SK-N-SH (cell line): ENCODE measurements at regions not wholly inside any gene's neighbourhood (a gene's known extent, or its start where the extent isn't known, plus 50 kb on each side); places are given as distances from the start of the nearest gene placed in this dataset.

ENCODE experiments used
- CTCF ChIA-PET: fragments of 300-600, 350-600 bp; formaldehyde crosslinking; extraction: SDS; loops from one replicate; lab custom pipeline; 2021; lab: Yijun Ruan, JAX
- POLR2A ChIA-PET: fragments of 350-600 bp; sonication (Branson Sonifier 250); formaldehyde crosslinking; extraction: SDS; loops from one replicate; lab custom pipeline; 2020; ENCODE audit warnings: antibody characterized with exemption, inconsistent platforms; lab: Yijun Ruan, JAX
- DNase-seq: peaks from one replicate; pipeline ENCODE4 v3.0.0; 2012
- H2AFZ ChIP-seq: fragments of 200-600 bp; sonication (generic); 2 replicates; pipeline ENCODE4 v1.8.1; 2016; ENCODE audit warnings: antibody characterized with exemption, mild to moderate bottlenecking, low read depth
- H3F3A ChIP-seq: fragments of 200-600 bp; sonication (generic); replicated peaks from 2 replicates; pipeline ENCODE3; 2016; ENCODE audit warnings: antibody characterized with exemption, mild to moderate bottlenecking; ENCODE audit not compliant: insufficient read depth
- H3K27ac ChIP-seq, 2 experiments: fragments of 200-500 bp in 1 of 2; fragments of 200-600 bp in 1 of 2; sonication (Bioruptor generic) in 1 of 2; sonication (generic), shearing (Covaris generic) in 1 of 2; 2 replicates each; pipeline versions ENCODE4 v1.5.1 to v1.6.1; 2014 to 2016; ENCODE audit warnings: low read depth in 2 of 2, inconsistent platforms in 1 of 2, low read length in 1 of 2, mild to moderate bottlenecking in 1 of 2, mixed read lengths in 1 of 2
- H3K27me3 ChIP-seq: fragments of 200-600 bp; sonication (generic), shearing (Covaris generic); 2 replicates; pipeline ENCODE4 v1.6.1; 2016; ENCODE audit warnings: mixed run types; ENCODE audit not compliant: insufficient read depth
- H3K36me3 ChIP-seq, 2 experiments: fragments of 200-500 bp in 1 of 2; fragments of 200-600 bp in 1 of 2; sonication (Bioruptor generic) in 1 of 2; sonication (generic) in 1 of 2; replicated peaks in 1 of 2; 2 replicates each; pipeline versions ENCODE3 to v1.5.1; 2014 to 2016; ENCODE audit warnings: low read length in 1 of 2, mild to moderate bottlenecking in 1 of 2; ENCODE audit not compliant: insufficient read depth in 2 of 2, control insufficient read depth in 1 of 2
- H3K4me1 ChIP-seq, 2 experiments: fragments of 200-500 bp in 1 of 2; fragments of 200-600 bp in 1 of 2; sonication (Bioruptor generic) in 1 of 2; sonication (generic), shearing (Covaris generic) in 1 of 2; 2 replicates each; pipeline versions ENCODE4 v1.5.1 to v1.6.1; 2014 to 2016; ENCODE audit warnings: low read depth in 1 of 2, low read length in 1 of 2, mixed run types in 1 of 2; ENCODE audit not compliant: insufficient read depth in 2 of 2, control insufficient read depth in 1 of 2
- H3K4me2 ChIP-seq: fragments of 200-600 bp; sonication (generic), shearing (Covaris generic); 2 replicates; pipeline ENCODE4 v1.6.1; 2017; ENCODE audit warnings: mixed run types
- H3K4me3 ChIP-seq, 2 experiments: fragments of 200-500 bp in 1 of 2; fragments of 200-600 bp in 1 of 2; sonication (Bioruptor generic) in 1 of 2; sonication (generic), shearing (Covaris generic) in 1 of 2; 2 replicates each; pipeline versions ENCODE4 v1.5.1 to v1.8.1; 2014 to 2016; ENCODE audit warnings: low read depth in 2 of 2, inconsistent platforms in 1 of 2, low read length in 1 of 2, mild to moderate bottlenecking in 1 of 2, mixed read lengths in 1 of 2, moderate library complexity in 1 of 2
- H3K79me2 ChIP-seq: fragments of 200-600 bp; sonication (generic); 2 replicates; pipeline ENCODE4 v1.8.1; 2017; ENCODE audit warnings: mild to moderate bottlenecking; ENCODE audit not compliant: insufficient read depth
- H3K9ac ChIP-seq: fragments of 200-600 bp; sonication (generic); 2 replicates; pipeline ENCODE4 v1.6.1; 2017; ENCODE audit warnings: mixed run types
- H3K9me2 ChIP-seq: fragments of 200-600 bp; sonication (generic); 2 replicates; pipeline ENCODE4 v1.6.1; 2017; ENCODE audit warnings: mixed run types
- H3K9me3 ChIP-seq: fragments of 200-600 bp; sonication (generic); 2 replicates; pipeline ENCODE4 v1.6.1; 2017; ENCODE audit warnings: mixed run types, mild to moderate bottlenecking, moderate library complexity
- H4K20me1 ChIP-seq: fragments of 200-600 bp; sonication (generic); 2 replicates; pipeline ENCODE4 v1.6.1; 2017; ENCODE audit warnings: mild to moderate bottlenecking, mixed run types; ENCODE audit not compliant: insufficient read depth
- EZH2phosphoT487 ChIP-seq: fragments of 200-600 bp; sonication (generic); IDR thresholded peaks from 2 replicates; pipeline ENCODE4 v1.6.1; 2017; ENCODE audit warnings: low read depth, mixed run types, mild to moderate bottlenecking, antibody characterized with exemption, moderate library complexity, borderline replicate concordance
- FOSL2 ChIP-seq: IDR thresholded peaks from 2 replicates; pipeline ENCODE4 v1.4.0; 2012; ENCODE audit warnings: low read depth, mild to moderate bottlenecking, moderate library complexity, borderline replicate concordance
- GABPA ChIP-seq: IDR thresholded peaks from 2 replicates; pipeline ENCODE4 v1.4.0; 2012; ENCODE audit warnings: low read depth, mild to moderate bottlenecking
- JUND ChIP-seq: IDR thresholded peaks from 2 replicates; pipeline ENCODE4 v1.4.0; 2012
- RXRA ChIP-seq: IDR thresholded peaks from 2 replicates; pipeline ENCODE4 v1.4.0; 2012; ENCODE audit warnings: low read depth, mild to moderate bottlenecking, borderline replicate concordance
- TCF12 ChIP-seq: IDR thresholded peaks from 2 replicates; pipeline ENCODE4 v1.4.0; 2012
- WGBS: methylation state at CpG from one replicate; pipeline ENCODE4 v1.1.6; 2017; ENCODE audit warnings: low lambda C conversion rate; 5-methylcytosine and 5-hydroxymethylcytosine counted together
- TF ChIP-seq, protein P1 (sequence below): fragments of 150-350 bp; IDR thresholded peaks from 2 replicates; pipeline ENCODE4 v1.6.1; 2016; ENCODE audit warnings: mild to moderate bottlenecking, low read depth, low read length
- TF ChIP-seq, protein P2 (sequence below): IDR thresholded peaks from 2 replicates; pipeline ENCODE4 v1.6.1; 2012; ENCODE audit warnings: mild to moderate bottlenecking, low read depth, low read length, moderate library complexity
- TF ChIP-seq, protein P3 (sequence below): fragments of 150-350 bp; IDR thresholded peaks from 2 replicates; pipeline ENCODE4 v1.6.1; 2017; ENCODE audit warnings: antibody characterized with exemption, low read length, low read depth, borderline replicate concordance
- TF ChIP-seq, protein P4 (sequence below): IDR thresholded peaks from 2 replicates; pipeline ENCODE4 v1.4.0; 2012; ENCODE audit warnings: low read depth

DNA sequence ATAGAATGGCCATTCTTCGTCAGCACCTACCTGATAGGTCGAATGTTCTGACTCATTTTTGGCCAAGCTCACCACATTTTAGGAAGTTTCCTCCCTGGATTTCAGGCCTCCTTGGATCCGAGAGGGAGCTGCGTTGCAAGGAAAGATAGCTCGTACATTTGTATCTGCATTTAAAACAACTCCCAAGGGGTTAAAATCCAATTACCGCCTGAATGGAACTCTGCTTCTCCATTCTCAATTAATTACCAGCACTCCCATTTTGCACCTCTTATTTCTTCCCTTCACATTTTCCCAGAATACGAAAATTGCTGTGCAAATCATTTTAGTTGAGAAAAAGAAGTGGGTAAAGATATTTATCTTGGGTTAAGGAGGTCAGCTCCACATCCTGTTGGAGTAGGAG is 610.7 kb downstream of the NPHP4 start:
- peaks cover 0 to 27% of the 10 kb centered on the region in 2 experiments; a peak in 1 of 4 replicates for H3K4me1 ChIP-seq
- H3K9ac ChIP-seq, result no peak overlapping the region
- H3F3A ChIP-seq, result no peaks in the 10 kb centered on the region
- WGBS, result 19% methylated on average over 7 of the region's 7 CpGs
- H2AFZ ChIP-seq, result no peak overlapping the region
- no peak for DNase-seq
- H3K27ac ChIP-seq, result no peak overlapping the region
- no peaks in the 10 kb centered on the region for H3K36me3 ChIP-seq
- no peaks in the 10 kb centered on the region for H3K9me2 ChIP-seq
- H3K27me3 ChIP-seq, result no peaks in the 10 kb centered on the region
- ChIA-PET CTCF (interaction anchor here (0.6 to 1.7 kb wide), 3 partner anchors 10 to 239 kb away, joined by 3 read pairs; no protein-coding TSS in a partner anchor), POLR2A (no interaction called here)
- no peaks in the 10 kb centered on the region for H4K20me1 ChIP-seq
- H3K4me3 ChIP-seq, result no peak overlapping the region
- H3K9me3 ChIP-seq, result no peaks in the 10 kb centered on the region
- no peaks in the 10 kb centered on the region for H3K79me2 ChIP-seq
- no peak overlapping the region for H3K4me2 ChIP-seq
- TF ChIP-seq, protein P1, sequence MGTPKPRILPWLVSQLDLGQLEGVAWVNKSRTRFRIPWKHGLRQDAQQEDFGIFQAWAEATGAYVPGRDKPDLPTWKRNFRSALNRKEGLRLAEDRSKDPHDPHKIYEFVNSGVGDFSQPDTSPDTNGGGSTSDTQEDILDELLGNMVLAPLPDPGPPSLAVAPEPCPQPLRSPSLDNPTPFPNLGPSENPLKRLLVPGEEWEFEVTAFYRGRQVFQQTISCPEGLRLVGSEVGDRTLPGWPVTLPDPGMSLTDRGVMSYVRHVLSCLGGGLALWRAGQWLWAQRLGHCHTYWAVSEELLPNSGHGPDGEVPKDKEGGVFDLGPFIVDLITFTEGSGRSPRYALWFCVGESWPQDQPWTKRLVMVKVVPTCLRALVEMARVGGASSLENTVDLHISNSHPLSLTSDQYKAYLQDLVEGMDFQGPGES, result no peak
- TF ChIP-seq TCF12, result no peak
- TF ChIP-seq RXRA, result no peak
- no peak for TF ChIP-seq GABPA
- no peak for TF ChIP-seq EZH2phosphoT487
- TF ChIP-seq, protein P2, sequence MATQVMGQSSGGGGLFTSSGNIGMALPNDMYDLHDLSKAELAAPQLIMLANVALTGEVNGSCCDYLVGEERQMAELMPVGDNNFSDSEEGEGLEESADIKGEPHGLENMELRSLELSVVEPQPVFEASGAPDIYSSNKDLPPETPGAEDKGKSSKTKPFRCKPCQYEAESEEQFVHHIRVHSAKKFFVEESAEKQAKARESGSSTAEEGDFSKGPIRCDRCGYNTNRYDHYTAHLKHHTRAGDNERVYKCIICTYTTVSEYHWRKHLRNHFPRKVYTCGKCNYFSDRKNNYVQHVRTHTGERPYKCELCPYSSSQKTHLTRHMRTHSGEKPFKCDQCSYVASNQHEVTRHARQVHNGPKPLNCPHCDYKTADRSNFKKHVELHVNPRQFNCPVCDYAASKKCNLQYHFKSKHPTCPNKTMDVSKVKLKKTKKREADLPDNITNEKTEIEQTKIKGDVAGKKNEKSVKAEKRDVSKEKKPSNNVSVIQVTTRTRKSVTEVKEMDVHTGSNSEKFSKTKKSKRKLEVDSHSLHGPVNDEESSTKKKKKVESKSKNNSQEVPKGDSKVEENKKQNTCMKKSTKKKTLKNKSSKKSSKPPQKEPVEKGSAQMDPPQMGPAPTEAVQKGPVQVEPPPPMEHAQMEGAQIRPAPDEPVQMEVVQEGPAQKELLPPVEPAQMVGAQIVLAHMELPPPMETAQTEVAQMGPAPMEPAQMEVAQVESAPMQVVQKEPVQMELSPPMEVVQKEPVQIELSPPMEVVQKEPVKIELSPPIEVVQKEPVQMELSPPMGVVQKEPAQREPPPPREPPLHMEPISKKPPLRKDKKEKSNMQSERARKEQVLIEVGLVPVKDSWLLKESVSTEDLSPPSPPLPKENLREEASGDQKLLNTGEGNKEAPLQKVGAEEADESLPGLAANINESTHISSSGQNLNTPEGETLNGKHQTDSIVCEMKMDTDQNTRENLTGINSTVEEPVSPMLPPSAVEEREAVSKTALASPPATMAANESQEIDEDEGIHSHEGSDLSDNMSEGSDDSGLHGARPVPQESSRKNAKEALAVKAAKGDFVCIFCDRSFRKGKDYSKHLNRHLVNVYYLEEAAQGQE, result no peak
- TF ChIP-seq, protein P3, sequence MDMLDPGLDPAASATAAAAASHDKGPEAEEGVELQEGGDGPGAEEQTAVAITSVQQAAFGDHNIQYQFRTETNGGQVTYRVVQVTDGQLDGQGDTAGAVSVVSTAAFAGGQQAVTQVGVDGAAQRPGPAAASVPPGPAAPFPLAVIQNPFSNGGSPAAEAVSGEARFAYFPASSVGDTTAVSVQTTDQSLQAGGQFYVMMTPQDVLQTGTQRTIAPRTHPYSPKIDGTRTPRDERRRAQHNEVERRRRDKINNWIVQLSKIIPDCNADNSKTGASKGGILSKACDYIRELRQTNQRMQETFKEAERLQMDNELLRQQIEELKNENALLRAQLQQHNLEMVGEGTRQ, result no peak
- TF ChIP-seq JUND, result no peak
- TF ChIP-seq, protein P4, sequence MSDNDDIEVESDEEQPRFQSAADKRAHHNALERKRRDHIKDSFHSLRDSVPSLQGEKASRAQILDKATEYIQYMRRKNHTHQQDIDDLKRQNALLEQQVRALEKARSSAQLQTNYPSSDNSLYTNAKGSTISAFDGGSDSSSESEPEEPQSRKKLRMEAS, result no peak
- TF ChIP-seq FOSL2, result no peak
- TF ChIP-seq, all 33 proteins: peak for 0
